Retinal pigment epithelial cell (primary cell): ENCODE measurements at regions not wholly inside any gene's neighbourhood (a gene's known extent, or its start where the extent isn't known, plus 50 kb on each side); places are given as distances from the start of the nearest gene placed in this dataset.

Experiments
- DNase-seq: peaks from one replicate; pipeline ENCODE4 v3.0.0-alpha.2; 2010; ENCODE audit warnings: low read depth
- H3K4me3 ChIP-seq: 2 replicates; pipeline ENCODE4 v1.5.1; 2011; ENCODE audit warnings: mild to moderate bottlenecking, low read length, control low read depth, moderate library complexity
- TF ChIP-seq, protein P1 (sequence below): conservative IDR thresholded peaks from 2 replicates; pipeline ENCODE4 v1.5.1; 2011; ENCODE audit warnings: low read depth, low read length, control low read depth, inconsistent platforms

GRCh38 chr12:93203361-93203760 lies 174.4 kb upstream of the NUDT4 start:
- DNase-seq, result no peak
- TF ChIP-seq, protein P1, sequence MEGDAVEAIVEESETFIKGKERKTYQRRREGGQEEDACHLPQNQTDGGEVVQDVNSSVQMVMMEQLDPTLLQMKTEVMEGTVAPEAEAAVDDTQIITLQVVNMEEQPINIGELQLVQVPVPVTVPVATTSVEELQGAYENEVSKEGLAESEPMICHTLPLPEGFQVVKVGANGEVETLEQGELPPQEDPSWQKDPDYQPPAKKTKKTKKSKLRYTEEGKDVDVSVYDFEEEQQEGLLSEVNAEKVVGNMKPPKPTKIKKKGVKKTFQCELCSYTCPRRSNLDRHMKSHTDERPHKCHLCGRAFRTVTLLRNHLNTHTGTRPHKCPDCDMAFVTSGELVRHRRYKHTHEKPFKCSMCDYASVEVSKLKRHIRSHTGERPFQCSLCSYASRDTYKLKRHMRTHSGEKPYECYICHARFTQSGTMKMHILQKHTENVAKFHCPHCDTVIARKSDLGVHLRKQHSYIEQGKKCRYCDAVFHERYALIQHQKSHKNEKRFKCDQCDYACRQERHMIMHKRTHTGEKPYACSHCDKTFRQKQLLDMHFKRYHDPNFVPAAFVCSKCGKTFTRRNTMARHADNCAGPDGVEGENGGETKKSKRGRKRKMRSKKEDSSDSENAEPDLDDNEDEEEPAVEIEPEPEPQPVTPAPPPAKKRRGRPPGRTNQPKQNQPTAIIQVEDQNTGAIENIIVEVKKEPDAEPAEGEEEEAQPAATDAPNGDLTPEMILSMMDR, result no peak
- no peak overlapping the region for H3K4me3 ChIP-seq

- no peak for DNase-seq
- TF ChIP-seq, protein P1, result no peak
Measured at GRCh38 chr12:93204896-93205295, 172.8 kb upstream of the NUDT4 start.

GRCh38 chr12:93205361-93205760 lies 172.4 kb upstream of the NUDT4 start:
- DNase-seq, result no peak
- TF ChIP-seq, protein P1, result no peak
- H3K4me3 ChIP-seq, result no peak overlapping the region

More at GRCh38 chr12:93204896-93205295, 172.8 kb upstream of the NUDT4 start:
- no peak overlapping the region for H3K4me3 ChIP-seq

- DNase-seq, result no peak
Measured at GRCh38 chr12:93208011-93208410, 169.7 kb upstream of the NUDT4 start.

DNA sequence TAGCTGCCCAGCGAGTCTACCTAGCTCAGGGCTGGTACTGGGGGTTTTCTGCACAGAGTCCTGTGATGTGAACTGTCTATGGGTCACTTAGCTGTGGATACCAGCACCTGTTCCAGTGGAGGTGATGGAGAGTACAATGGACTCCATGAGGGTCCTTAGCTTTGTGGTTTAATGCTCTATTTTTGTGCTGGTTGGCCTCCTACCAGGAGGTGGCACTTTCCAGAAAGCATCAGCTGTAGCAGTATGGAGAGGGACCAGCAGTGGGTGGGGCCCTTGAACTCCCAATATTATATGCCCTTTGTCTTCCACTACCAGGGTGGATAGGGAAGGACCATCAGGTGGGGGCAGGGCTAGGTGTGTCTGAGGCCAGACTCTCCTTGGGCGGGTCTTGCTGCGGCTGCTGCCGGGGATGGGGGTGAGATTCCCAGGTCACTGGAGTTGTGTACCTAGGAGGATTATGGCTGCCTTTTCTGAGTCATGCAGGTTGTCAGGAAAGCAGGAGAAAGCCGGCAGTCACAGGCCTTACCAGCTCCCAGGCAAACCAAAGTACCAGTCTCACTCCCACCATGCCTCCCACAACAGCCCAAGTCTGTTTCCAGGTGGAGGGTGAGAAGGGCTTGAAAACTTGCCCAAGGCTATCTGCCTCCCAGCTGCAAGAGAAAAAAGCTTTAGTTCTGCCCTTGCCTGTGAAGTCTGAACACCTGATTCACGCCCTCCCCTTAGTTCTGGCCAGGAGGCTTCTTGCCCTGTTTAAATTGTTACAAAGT lies 163.0 kb upstream of the NUDT4 start:
- H3K4me3 ChIP-seq, result no peak overlapping the region
- no peak for DNase-seq
- TF ChIP-seq, protein P1, result no peak

More at GRCh38 chr12:93208011-93208410, 169.7 kb upstream of the NUDT4 start:
- TF ChIP-seq, protein P1, result no peak
- no peak overlapping the region for H3K4me3 ChIP-seq

- TF ChIP-seq, protein P1, result no peak
- H3K4me3 ChIP-seq, result no peak overlapping the region
- DNase-seq, result no peak
Measured at GRCh38 chr12:93215290-93215678, 162.4 kb upstream of the NUDT4 start.

DNA sequence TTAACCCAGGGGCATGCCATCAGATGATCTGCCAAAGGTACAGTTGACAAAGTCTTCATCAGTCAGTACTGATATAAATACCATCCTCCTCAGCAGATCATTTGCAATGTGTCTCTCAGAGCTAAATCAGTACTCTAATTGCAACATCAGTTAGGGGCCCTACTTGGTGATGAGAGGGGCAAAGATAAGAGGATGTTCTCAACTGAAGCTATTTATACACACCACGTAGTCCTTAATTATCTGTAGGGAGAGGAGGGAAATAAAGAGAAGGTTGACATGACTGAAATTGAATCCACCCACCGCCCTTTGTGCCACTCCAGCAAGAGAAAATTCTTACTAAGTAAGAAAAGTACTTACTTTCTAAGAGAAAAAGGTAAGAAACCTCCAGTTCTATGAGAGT lies 157.8 kb upstream of the NUDT4 start:
- H3K4me3 ChIP-seq, result no peak overlapping the region
- TF ChIP-seq, protein P1, result no peak
- no peak for DNase-seq
